Glomerular visceral epithelial cell (primary cell): ENCODE measurements at regions not wholly inside any gene's neighbourhood (a gene's known extent, or its start where the extent isn't known, plus 50 kb on each side); places are given as distances from the start of the nearest gene placed in this dataset.
A peak's percentile ranks its signal among the peaks of the same experiment; 100 is the strongest.
"Not testable (repeated sequence)": the region's sequence is repeated elsewhere in the genome, so short reads cannot be mapped to it uniquely, and the experiment has no call there.

Experiments used
- DNase-seq: peaks from one replicate; pipeline ENCODE4 v3.0.0-alpha.2; 2016; ENCODE audit errors: extremely low spot score

DNA sequence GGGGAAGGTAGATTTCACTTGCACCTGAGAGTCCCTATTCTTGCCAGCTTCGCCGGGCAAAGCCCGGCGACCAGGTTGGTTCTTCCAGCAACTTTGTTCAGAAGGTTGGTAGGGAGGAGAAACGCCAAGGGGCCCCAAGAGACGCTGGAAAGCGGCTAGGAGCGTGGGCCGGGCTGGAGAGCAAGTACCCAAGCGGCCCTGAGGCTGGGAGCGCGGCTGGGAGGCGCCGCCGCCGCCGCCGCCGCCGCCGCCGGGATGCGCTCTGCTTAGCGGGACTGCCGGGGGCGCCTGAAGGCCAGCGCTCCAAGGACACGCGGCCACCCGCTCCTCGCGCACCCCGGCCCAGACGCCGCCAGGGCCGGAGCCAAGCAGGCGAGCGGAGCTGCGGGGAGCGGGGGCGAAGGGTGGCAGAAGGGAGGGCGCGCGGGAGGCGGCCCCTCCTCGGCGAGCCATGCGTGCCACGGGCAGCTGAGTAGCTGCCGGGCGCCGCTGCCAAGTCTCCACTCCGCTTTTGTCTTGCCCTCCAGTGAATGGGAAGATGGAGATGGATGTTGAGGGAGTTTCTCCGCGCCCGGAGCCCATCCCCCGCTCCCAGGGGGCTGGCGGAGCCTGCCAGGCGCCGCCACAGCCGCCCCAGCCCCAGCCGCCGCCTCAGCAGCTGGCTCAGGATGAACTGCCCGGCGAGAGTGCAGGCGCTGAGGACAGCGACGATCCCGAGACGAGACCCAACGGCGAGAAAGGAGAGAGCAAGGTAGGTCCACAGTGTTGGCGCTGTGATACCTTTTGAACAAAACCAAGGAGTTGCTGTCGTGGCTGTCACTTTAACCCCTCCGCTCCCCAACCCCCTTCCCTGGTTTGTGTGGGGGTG, 227.4 kb upstream of the AZI2 start:
- peak; percentile 31 for DNase-seq

DNA sequence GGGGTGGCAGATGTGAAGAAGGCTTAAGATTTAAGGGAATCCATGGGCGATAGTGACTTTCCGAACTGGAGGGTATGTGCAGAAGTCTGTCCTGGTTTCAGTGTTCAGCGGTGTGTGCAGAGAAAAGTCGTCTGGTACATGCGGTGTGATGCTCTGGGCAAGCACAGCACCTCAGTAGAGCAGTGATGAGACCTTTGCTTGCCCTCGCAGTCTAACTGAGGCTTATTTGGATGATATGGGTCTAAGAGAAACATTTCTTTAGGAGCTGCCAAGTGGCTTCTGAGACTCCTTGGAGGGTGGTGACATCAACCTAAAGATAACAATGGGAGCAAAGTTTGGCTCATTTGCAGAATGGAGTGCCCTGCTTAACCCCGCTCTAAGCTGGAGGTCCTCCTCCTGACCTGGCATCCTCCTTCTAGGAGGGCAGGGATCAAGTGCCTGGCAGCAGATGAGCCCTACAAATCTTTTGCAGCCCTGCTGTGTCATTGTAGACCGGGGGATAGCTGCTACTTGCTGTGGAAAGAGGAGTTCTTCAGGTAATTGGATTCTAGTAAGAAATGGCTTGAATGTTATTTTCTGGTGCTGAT, 228.1 kb upstream of the AZI2 start:
- no peak for DNase-seq

DNA sequence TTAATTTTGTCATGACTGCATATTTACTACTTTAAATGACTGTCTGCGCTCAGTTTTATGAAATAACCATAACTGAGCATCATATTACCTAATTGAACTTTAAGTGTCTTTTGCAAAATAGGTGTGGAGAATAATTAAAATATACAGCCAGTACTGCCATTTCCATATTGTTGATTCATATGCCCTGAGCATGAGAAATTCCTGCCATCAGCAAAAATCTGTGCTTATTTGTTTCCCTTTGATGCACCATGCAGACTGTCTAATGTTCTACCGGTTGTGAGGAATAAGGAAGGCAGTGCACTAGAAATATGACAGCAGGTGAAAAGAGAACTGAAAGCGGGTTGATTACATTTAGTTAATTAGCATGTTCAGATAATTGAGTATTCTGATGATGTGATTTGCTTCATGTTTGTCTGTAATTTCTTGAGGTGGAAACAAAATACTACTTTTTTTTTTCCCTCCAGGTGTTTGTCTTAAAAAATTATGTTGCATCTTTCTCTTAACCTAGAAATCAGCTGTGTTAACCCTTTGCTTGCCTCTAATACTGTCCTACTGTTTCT, 229.4 kb upstream of the AZI2 start:
- DNase-seq, result no peak

DNA sequence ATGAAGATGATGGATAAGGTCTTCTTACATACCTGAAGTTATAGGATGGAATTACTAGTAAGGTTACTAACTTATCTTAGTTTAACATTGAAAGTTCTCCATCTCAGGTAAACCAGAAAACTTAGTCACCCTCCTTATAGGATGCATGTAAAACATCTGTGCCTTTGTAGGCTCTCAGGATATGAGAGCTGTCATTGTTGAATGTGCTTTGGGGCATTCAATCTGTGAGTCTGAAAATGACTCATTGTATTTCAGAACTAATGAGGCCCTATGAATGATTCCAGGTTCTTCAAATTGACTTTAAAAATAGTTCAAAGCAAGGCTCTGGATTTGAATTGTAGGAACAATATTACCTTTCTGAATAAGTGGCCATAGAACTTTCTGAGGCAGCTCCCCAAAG, 237.7 kb upstream of the AZI2 start:
- DNase-seq, result no peak

DNA sequence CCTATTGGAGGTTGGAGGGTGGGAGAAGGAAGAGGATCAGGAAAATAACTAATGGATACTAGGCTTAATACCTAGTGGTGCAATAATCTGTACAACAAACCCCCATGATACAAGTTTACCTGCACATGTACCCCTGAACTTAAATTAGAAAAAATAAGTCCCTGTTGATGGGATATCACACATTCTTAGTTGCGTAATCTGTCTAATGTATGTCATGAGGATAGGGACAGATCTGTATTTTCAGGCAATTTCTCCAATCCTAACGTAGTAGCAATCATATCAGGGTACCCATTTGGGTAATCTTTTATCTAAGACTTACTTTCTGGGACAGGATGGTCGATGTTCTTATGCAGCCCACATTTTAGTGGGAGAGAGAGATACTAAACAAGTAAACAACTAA, 239.1 kb upstream of the AZI2 start:
- DNase-seq, result no peak

DNA sequence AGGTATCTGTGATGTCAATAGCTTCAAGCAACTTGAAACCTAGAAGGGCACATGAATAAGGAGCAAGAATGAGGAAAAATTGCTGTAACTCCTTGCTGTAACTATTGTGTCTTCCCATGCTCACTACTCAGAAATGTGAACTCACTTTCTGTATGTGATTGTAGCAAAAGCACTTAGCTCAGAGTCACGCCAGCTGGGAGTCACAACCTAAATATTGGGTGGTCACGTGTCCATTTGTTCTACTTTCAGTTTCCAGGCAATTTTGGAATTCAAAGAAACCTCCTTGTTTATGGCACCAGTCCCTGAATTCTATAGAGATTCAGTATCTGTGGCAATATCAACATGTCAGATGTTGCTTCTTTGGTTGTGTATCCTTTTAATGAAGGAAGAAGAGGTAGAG, 241.6 kb upstream of the AZI2 start:
- no peak for DNase-seq

DNA sequence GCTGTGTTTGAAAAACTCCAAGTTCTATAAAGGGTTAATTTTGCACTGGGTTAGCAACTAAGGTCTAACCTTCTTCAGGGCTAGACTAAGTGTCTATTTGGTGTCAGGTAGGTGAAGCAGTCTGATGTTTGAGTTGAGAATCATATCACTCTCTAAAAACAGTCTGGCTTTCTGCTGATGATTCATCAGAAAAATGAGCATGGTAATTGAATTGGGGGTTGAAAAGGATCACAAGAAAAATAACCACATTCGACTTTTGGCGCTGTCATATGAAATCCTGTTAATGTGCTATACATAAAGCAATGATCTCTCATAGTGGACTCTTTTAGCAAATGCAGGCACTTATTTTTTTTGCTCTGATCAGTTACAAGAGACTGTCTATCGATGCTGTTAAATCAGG, 242.2 kb upstream of the AZI2 start:
- no peak for DNase-seq

DNA sequence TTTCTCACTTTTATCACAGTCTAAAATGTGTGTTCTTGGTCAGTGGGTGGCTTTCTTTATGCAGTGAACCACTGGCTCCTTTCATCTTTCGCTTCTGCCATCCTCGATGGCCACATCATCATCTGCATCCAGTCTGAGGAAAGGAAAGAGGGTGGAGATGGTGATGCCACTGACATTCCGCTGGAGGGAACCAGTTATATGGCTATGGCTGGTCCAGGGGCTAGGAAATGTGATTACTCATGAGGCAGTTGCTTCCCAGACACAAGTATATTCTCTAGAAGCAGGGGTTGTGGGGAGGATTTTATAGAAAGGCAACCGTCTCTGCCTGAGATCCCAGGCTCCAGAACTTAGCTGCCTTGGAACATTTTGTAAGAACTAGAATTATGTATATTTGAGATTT, 246.7 kb upstream of the AZI2 start:
- DNase-seq, result no peak

DNA sequence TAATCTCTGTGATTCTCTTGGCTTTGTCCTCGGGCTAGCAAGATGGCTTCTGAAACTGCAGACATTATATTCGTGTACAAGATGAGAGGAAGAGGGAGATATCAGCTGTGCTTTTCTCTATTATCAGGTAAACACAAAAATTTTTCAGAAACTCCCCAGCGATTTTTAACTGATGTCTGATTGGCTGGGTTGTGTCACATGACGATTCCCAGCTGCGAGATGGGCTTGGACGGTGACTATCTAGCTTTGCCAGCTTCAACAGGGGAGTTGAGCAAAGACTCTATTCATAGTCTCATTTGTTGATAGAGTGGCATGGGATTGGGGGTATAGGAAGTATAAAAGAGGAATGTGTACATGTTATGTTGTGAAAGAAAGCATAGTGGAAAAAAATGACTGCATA, 248.8 kb upstream of the AZI2 start:
- DNase-seq, result no peak

DNA sequence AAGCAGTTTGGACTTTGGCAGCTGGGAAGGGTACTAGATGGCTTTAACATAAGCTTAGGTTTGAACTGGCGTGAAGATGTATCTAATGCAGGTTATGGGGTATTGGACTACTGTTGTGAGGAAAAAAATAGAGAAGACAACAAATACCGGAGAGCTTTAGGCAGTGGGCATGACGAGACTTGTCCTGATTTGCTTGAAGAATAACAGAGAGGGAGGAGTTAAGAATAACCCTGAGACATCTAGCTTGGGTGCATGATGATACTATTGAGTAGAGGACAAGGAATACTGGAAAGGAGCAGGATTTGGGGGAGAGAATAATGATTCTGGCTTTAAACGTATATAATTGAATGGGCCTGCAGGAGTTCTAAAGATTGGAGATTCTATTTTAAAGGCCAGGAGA, 249.5 kb upstream of the AZI2 start:
- no peak for DNase-seq

DNA sequence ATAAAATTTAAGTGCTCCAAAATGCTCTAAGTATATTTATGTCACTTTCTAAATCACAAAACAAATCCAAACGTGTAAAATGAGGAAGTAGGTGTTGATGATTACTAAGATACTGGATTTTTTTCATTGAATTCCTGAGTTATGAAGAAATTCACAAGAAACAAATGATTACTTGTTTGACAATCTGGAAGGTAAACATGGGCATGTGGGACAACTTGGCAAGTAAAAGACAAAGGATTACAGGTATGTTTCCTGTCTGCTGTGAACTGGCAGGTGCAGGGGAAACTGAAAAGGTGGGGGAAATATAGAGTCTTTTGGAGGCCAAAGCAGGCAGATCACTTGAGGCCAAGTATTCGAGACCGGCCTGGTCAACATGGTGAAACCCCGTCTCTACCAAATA, 252.7 kb upstream of the AZI2 start:
- DNase-seq, result no peak

DNA sequence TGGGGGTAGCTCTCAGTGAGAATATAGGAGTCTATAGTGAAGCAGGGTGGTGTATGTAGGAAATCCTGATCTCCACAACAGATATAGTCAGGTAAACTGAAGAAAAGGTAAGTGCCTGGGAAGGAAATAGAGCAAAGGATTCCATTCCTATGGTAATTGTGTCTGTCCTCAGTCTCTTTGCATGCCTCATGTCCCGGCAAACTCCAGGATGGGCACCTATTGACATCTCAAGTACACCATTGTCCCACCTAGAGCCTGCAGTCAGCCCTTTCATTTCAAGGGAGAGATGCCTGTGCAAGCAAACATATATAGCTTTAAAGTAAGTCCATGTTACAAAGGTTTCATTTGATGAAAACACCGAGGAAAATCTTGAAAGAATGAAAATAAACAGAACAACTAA, 257.7 kb upstream of the AZI2 start:
- DNase-seq, result no peak

DNA sequence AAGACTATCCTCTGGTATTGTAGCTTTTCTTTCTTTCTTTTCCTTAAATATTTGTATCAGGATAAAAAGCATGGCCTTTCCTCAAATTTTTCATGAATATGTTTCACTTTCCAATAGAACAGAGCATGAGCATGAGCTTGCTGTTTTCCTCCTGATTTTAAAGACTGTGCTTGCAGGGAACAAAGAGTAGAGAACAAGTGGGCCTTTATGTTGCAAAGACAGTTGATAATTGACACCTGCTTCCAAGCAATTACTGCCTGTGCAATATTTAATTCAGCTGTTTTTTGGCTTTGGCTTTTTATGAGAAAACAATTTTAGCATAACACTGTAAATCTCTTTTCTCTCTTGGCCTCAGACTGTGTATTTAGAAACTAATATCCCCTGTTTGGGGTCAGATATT, 263.6 kb upstream of the AZI2 start:
- no peak for DNase-seq

DNA sequence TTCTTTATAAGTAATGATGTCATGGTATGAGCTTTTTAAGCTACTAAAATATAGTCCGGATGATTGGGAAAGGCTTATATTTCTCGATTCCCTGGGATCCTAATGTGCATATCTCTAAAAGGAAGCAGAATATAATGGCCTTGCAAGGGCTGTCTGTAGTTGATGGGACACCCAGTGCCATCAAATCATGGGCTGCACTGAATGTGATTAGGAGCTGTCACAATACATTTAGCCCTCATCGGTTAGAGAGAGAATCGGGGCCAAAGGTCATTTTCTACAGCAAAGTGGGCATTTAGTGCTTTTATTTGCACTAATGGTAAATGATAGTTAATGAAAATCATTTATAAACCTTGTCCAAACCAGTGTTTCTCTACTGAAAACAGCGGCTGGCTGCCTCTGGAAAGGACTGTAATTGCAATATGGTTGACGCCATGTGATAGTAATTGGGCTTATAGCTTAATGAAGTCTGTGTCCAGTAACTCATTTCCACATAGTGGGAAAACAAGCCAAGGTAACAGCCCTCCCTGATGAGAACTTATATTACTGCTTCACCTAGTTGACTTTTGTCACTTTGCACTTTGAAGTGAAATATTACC, 265.0 kb upstream of the AZI2 start:
- no peak for DNase-seq

DNA sequence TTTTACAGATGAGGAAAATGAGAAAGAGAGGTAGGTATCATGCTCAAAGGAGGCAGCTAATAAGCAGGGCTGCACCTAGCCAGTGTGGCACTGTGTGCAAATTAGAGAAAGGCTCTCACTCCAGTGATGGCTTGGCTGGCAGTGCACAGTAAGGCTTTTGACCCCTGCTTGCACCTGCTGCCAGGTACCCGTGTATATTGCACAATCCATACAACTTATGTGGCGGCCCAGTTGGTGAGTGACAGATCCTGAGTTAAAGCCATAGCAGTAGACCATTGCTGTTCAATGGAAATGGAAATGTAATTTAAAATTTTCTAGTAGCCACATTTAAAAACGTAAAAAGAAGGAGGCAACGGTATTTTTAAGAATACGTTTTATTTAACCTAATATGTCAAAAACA, 266.4 kb upstream of the AZI2 start:
- no peak for DNase-seq

DNA sequence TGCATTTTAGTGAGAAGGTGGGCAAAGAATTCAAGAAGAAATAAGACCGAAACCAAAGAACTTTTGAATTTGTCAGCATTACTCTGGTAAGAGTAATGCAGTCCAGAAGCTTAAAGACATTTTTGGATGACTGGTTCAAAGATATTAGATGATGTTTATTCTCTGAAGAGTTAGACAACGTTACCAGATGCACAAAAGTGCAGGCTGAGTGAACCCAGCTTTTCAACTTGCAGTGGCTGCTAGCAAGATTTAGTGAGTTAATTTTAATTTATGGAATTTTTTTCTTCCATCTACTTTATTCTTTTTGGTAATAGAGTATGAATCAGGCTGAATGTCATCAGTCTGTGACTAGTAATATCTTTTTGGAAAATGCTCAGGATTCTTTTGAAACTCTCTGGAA, 267.3 kb upstream of the AZI2 start:
- no peak for DNase-seq

DNA sequence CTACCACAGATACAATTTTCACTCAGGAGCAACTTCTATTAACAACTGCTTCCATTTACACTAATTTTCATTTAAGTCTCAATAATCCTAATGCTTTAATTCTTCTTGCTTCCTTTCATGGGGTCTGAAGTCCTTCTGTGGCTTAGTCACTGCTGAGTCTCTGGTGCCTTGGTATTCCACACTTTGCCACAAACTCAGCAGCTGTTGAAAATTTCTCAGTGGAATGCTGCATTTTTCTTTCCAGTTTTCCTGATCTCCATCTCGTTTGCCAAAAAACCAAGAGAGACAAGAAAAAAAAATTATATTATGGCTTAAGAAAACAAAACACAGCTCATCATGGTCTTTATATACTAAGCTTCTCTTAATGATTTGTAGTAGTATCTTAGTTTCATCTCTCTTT, 269.2 kb upstream of the AZI2 start:
- no peak for DNase-seq

DNA sequence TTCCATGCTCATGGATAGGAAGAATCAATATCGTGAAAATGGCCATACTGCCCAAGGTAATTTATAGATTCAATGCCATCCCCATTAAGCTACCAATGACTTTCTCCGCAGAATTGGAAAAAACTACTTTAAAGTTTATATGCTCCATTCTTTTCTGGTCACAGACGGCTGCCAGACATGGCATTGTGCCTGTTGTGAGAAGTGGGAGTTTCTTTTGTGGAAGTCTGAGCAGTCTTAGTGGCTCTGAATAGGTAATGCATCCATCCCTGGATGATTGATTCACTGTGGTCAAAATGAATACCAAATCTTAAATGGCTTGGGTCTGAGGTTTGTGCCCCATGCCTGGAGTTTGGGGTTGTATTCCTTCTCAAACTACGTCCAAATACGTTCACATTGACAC, 274.5 kb upstream of the AZI2 start:
- DNase-seq, result no peak

DNA sequence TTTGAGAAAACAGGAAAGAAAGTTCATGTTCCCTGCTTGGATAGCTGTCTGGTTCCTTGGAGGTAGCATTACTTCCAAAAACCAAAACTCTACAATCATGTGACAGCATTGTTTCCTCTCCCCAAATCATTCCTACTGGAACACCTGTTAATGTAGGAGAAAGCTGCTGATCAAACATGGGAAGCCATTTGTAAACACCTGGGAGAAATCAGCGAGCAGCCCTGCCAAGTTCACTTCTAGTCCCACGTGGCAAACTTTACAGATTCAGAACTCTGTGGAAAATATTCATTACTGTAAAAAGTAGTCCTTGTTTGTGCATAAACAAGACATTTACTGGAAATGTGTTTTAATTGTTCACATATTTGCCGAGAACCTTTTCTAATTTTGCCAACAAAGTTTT, 275.5 kb upstream of the AZI2 start:
- no peak for DNase-seq

DNA sequence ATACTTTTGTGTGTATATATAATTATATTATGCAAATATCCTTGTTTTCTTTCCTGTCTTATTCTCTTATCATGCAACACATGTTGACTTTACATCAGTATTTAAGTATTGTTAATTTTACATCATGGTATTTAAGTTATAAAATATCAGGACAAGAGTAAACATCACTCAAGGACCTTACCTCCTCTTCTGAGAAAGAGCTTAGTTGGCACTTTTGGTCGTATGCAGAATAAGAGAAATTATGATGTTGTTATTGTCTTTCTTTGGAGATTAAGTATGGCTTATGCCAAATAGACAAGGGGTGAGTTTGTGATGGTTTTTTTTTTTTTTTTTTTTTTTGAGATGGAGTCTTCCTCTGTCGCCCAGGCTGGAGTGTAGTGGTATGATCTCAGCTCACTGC, 279.2 kb upstream of the AZI2 start:
- DNase-seq, result not testable (repeated sequence)

DNA sequence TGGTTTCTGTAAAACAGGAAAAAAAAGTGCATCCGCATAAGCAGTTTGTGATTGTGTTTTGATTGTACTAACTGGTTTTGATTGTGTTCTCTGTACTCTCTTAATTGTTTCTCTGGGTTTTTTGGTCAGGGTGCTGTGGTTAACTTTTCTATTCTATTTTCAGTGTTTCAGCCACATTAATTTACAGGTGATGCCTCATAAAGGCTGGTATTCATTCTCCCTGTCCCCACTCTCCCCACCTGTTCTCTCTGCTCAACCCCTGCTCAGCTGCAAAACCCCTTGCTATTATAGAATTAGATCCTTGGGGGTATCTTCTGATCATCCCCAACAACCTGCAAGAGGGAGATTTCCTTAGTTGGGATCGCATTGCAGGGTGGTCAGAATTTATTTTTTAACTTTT, 285.4 kb upstream of the AZI2 start:
- no peak for DNase-seq

DNA sequence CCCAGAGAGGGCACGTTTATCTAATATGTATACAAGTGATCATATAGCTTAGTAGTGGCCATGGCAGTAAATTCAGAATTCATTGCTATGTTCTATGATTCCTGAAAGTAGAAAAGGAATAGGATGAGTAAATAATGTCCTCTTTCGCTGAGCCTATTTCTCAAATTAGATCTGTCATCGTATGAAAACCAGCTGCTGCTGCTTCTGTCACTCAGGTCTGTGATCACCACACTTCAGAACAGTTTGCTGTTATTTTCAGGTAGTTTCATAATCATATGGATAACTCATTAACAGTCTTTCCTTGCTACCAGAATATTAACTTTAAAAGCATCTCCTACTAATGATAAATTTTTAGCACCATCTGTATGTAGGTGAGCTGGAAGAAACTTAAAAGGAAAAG, 289.1 kb upstream of the AZI2 start:
- no peak for DNase-seq

DNA sequence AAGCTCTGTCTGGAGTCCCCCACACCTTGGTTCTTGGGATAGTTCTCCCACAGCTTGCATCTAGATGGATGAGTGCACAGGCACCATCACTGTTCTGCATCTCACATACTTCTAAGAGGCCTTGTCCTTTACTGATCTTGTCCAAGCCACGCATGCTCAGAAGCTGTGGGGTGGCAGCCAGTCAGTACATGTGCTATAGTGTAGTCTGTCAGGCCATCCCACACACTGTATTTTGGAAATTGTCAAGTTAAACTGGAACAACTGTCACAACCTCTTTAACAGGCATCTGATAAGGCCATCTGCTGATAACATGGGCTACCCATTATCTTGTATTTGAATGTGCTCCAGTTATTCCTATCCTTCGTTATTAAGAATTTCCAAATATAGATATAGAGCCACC, 296.5 kb upstream of the AZI2 start:
- no peak for DNase-seq
